Neural progenitor cell (in vitro differentiated cells): ENCODE measurements at regions not wholly inside any gene's neighbourhood (a gene's known extent, or its start where the extent isn't known, plus 50 kb on each side); places are given as distances from the start of the nearest gene placed in this dataset.

Experiments
- DNase-seq: peaks from one replicate; pipeline ENCODE4 v3.0.0-alpha.2; 2016; ENCODE audit warnings: low spot score
- H2AFZ ChIP-seq: fragments of 200-600 bp; sonication (generic); replicated peaks from 2 replicates; pipeline ENCODE4 v1.6.1; 2016; ENCODE audit warnings: antibody characterized with exemption
- H3F3A ChIP-seq: fragments of 200-600 bp; sonication (generic); 2 replicates; pipeline ENCODE4 v1.6.1; 2016; ENCODE audit warnings: antibody characterized with exemption, low read depth
- H3K27ac ChIP-seq: fragments of 200-600 bp; sonication (generic); 2 replicates; pipeline ENCODE4 v1.5.1; 2016; ENCODE audit warnings: mild to moderate bottlenecking
- H3K27me3 ChIP-seq: fragments of 200-600 bp; sonication (generic); 2 replicates; pipeline ENCODE4 v1.6.1; 2016; ENCODE audit warnings: mild to moderate bottlenecking, moderate library complexity
- H3K36me3 ChIP-seq: fragments of 200-600 bp; sonication (generic); 2 replicates; pipeline ENCODE4 v1.5.1; 2016
- H3K4me1 ChIP-seq: fragments of 200-600 bp; sonication (generic); 2 replicates; pipeline ENCODE4 v1.6.1; 2016; ENCODE audit warnings: mixed run types
- H3K4me2 ChIP-seq: fragments of 200-600 bp; sonication (generic); 2 replicates; pipeline ENCODE4 v1.6.1; 2016
- H3K4me3 ChIP-seq: fragments of 200-600 bp; sonication (generic); 2 replicates; pipeline ENCODE4 v1.5.1; 2016
- H3K79me2 ChIP-seq: fragments of 200-600 bp; sonication (generic); 2 replicates; pipeline ENCODE4 v1.6.1; 2016; ENCODE audit warnings: low read depth
- H3K9ac ChIP-seq: fragments of 200-600 bp; sonication (generic); 2 replicates; pipeline ENCODE4 v1.6.1; 2016
- H3K9me3 ChIP-seq: fragments of 200-600 bp; sonication (generic); 2 replicates; pipeline ENCODE4 v1.5.1; 2016; ENCODE audit warnings: low read depth
- H4K20me1 ChIP-seq: fragments of 200-600 bp; sonication (generic); 2 replicates; pipeline ENCODE4 v1.6.1; 2016; ENCODE audit warnings: low read depth
- H3K27ac Mint-ChIP-seq: 3 replicates; pipeline ENCODE4 v1.8.0; 2021; ENCODE audit warnings: mixed read lengths
- H3K27me3 Mint-ChIP-seq: 2 replicates; pipeline ENCODE4 v1.8.0; 2022; ENCODE audit warnings: low read depth, mild to moderate bottlenecking, inconsistent platforms, moderate library complexity, mixed read lengths; ENCODE audit not compliant: insufficient read depth
- H3K36me3 Mint-ChIP-seq: 3 replicates; pipeline ENCODE4 v1.8.0; 2021; ENCODE audit warnings: mixed read lengths
- H3K4me1 Mint-ChIP-seq: 3 replicates; pipeline ENCODE4 v1.8.0; 2021; ENCODE audit warnings: mixed read lengths
- H3K4me3 Mint-ChIP-seq: 3 replicates; pipeline ENCODE4 v1.8.0; 2021; ENCODE audit warnings: mild to moderate bottlenecking, moderate library complexity, mixed read lengths
- H3K9me3 Mint-ChIP-seq: 3 replicates; pipeline ENCODE4 v1.8.0; 2020; ENCODE audit warnings: mixed read lengths
- CTCF ChIP-seq: fragments of 200-600 bp; sonication (generic); IDR thresholded peaks from 2 replicates; pipeline ENCODE4 v1.5.1; 2017; ENCODE audit warnings: antibody characterized with exemption, mild to moderate bottlenecking
- EZH2 ChIP-seq: fragments of 200-600 bp; sonication (generic); IDR thresholded peaks from 2 replicates; pipeline ENCODE4 v1.6.1; 2017; ENCODE audit warnings: antibody characterized with exemption, mild to moderate bottlenecking, moderate library complexity
- EZH2phosphoT487 ChIP-seq: fragments of 200-600 bp; sonication (generic); IDR thresholded peaks from 2 replicates; pipeline ENCODE4 v1.6.1; 2017; ENCODE audit warnings: antibody characterized with exemption

DNA sequence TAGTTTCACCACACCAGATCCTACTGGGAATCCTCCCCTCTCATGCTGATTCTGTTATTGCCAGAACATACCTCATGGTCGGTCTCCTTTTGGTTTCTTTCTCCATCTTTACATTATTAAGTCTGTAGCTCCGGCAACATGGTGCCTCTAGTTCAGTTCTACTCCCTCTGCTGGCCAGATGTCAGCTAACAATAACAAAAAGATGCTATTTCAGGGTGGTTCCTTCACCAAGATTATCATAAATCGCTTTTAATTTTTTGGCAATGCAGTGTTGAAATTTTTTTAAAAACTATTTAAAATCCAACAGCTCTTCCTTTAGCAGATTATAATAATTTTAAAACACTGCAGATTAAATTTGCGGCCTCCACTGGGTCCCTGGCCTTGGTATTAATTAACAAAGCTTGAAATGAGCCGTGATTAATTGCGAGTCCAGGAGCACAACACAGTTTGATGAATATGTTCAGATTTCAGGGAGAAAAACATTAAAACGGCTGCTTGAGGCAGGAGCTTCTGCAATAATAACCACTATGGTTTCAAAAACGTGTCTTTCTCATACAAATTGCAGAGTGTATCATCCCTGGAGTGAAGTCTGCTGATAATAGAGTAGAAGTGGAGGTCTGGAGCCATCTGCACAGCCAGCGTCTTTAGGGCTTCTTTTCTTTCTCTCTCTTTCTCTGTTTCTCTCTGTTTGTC is 492.9 kb upstream of the KIRREL3 start:
- Histone ChIP-seq H3K36me3 (no peaks in the 10 kb centered on the region), H3K79me2 (no peaks in the 10 kb centered on the region), H3K4me1 (no peaks in the 10 kb centered on the region), H3K27me3 (no peaks in the 10 kb centered on the region), H3F3A (peaks cover 12% of the 10 kb centered on the region), H3K9ac (no peak overlapping the region), H4K20me1 (no peaks in the 10 kb centered on the region), H3K4me2 (no peak overlapping the region), H2AFZ (no peak overlapping the region), H3K4me3 (no peak overlapping the region), H3K27ac (no peak overlapping the region), H3K9me3 (no peaks in the 10 kb centered on the region)
- TF ChIP-seq CTCF (peak; percentile 70), EZH2phosphoT487 (no peak), EZH2 (no peak)
- Mint-ChIP-seq H3K27me3 (peaks cover 2% of the 10 kb centered on the region), H3K36me3 (peaks cover 7% of the 10 kb centered on the region), H3K9me3 (peaks cover 32% of the 10 kb centered on the region), H3K4me3 (no peak overlapping the region), H3K27ac (no peak overlapping the region), H3K4me1 (peaks cover 8% of the 10 kb centered on the region)
- DNase-seq: peak; percentile 45

GRCh38 chr11:127492029-127492428 is 491.5 kb upstream of the KIRREL3 start:
- no peak overlapping the region for H3K4me3 ChIP-seq
- Mint-ChIP-seq H3K27me3 (peaks cover 2% of the 10 kb centered on the region), H3K27ac (no peak overlapping the region)

GRCh38 chr11:127491589-127491988 is 491.0 kb upstream of the KIRREL3 start:
- no peak for DNase-seq
- H3K9me3 ChIP-seq: no peaks in the 10 kb centered on the region
- H3K9ac ChIP-seq: no peak overlapping the region
- Mint-ChIP-seq H3K9me3 (peaks cover 33% of the 10 kb centered on the region), H3K27me3 (peaks cover 2% of the 10 kb centered on the region), H3K4me3 (no peak overlapping the region), H3K36me3 (peaks cover 7% of the 10 kb centered on the region), H3K4me1 (peaks cover 8% of the 10 kb centered on the region), H3K27ac (no peak overlapping the region)
- H3F3A ChIP-seq: peaks cover 14% of the 10 kb centered on the region
- no peaks in the 10 kb centered on the region for H3K36me3 ChIP-seq
- H3K4me1 ChIP-seq: no peaks in the 10 kb centered on the region
- H2AFZ ChIP-seq: no peak overlapping the region
- H3K4me3 ChIP-seq: no peak overlapping the region
- TF ChIP-seq EZH2 (no peak), EZH2phosphoT487 (no peak), CTCF (no peak)
- no peak overlapping the region for H3K27ac ChIP-seq
- H3K27me3 ChIP-seq: no peaks in the 10 kb centered on the region
- no peaks in the 10 kb centered on the region for H4K20me1 ChIP-seq
- no peak overlapping the region for H3K4me2 ChIP-seq
- no peaks in the 10 kb centered on the region for H3K79me2 ChIP-seq

More at GRCh38 chr11:127492029-127492428, 491.5 kb upstream of the KIRREL3 start:
- Histone ChIP-seq H3K27ac (no peak overlapping the region), H3K4me2 (no peak overlapping the region), H3K36me3 (no peaks in the 10 kb centered on the region), H3K9me3 (no peaks in the 10 kb centered on the region), H3K79me2 (no peaks in the 10 kb centered on the region), H3K27me3 (no peaks in the 10 kb centered on the region), H2AFZ (no peak overlapping the region), H4K20me1 (no peaks in the 10 kb centered on the region), H3F3A (peaks cover 14% of the 10 kb centered on the region), H3K9ac (no peak overlapping the region), H3K4me1 (no peaks in the 10 kb centered on the region)
- no peak overlapping the region for H3K4me3 Mint-ChIP-seq
- H3K36me3 Mint-ChIP-seq: peaks cover 7% of the 10 kb centered on the region
- no peak for DNase-seq
- H3K4me1 Mint-ChIP-seq: peaks cover 8% of the 10 kb centered on the region
- no peak for TF ChIP-seq CTCF
- no peak for TF ChIP-seq EZH2phosphoT487
- no peak for TF ChIP-seq EZH2
- peaks cover 33% of the 10 kb centered on the region for H3K9me3 Mint-ChIP-seq
